M059J (cell line): ENCODE measurements at regions not wholly inside any gene's neighbourhood (a gene's known extent, or its start where the extent isn't known, plus 50 kb on each side); places are given as distances from the start of the nearest gene placed in this dataset.

Source experiments
- DNase-seq: peaks from one replicate; pipeline ENCODE4 v3.0.0-alpha.2; 2012; ENCODE audit warnings: low read depth

- DNase-seq, result no peak
Measured at GRCh38 chr2:24439971-24440340, 51.1 kb upstream of the NCOA1 start.

GRCh38 chr2:24439280-24439970 is 51.6 kb upstream of the NCOA1 start:
- no peak for DNase-seq

DNA sequence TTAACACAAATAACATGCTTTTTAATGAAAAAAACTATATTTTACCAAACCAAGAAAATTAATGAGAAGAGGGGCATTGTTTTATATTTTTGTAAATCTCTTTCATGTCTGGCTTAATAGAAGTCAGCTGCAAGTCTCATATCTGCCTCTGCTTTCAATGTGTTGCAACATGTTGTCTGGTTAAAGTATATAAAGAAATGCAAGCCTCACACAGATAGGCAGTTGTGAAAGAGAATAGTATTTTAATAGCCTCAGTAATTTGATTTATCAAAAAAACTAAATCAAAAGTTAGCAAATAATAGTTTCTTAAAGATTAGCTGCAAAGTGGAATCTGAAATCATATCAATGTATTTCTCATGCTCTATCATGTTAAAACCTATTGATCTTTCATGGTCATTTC is 52.9 kb upstream of the NCOA1 start:
- no peak for DNase-seq

GRCh38 chr2:24435391-24436316 is 55.4 kb upstream of the NCOA1 start:
- DNase-seq, result peak; percentile 31

DNA sequence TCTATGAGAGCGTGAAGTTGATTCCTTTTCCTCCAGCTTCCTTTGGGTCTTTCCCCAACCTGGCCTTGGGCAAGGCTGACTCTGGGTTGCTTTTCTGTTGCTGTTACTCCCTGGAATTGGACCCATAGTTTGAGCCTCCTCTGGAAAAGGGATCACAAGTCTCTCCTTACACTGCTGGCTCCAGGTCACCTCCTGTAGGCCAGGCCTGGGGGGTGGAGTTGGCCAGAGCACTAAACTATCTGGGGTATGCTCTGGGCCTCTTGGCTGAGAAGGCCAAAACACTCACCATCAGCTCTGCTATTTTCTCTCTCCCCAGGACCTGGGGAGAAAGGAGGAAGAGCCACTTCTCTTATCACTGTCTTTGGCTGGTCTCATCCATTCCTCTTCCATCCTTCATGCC is 56.5 kb upstream of the NCOA1 start:
- no peak for DNase-seq

DNA sequence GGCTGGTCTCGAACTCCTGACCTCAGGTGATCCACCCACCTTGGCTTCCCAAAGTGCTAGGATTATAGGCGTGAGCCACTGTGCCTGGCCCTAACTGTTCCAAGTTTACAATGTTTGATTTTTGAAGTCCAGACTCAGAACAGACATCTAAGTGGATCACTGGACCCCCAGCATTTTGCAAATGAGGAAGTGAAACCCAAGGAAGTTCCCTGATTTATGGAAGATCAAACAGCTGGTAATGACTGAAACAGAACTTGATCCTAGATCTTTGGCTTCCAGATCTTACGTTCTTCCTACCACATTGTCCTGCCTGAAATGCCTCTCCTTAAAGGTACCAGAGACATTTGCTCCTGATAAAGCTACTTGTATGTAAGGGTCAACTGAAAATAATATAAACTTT is 58.3 kb upstream of the NCOA1 start:
- DNase-seq, result no peak

GRCh38 chr2:24432121-24432520 is 58.9 kb upstream of the NCOA1 start:
- no peak for DNase-seq

- peak; percentile 66 for DNase-seq
Measured at GRCh38 chr2:24429197-24430074, 61.6 kb upstream of the NCOA1 start.

GRCh38 chr2:24424387-24424786 is 64.1 kb upstream of the ITSN2 start:
- no peak for DNase-seq

GRCh38 chr2:24423095-24423494 is 62.8 kb upstream of the ITSN2 start:
- DNase-seq, result no peak

GRCh38 chr2:24421668-24422067 is 61.3 kb upstream of the ITSN2 start:
- peak; percentile 60 for DNase-seq

- no peak for DNase-seq
Measured at GRCh38 chr2:24420373-24420772, 60.0 kb upstream of the ITSN2 start.

DNA sequence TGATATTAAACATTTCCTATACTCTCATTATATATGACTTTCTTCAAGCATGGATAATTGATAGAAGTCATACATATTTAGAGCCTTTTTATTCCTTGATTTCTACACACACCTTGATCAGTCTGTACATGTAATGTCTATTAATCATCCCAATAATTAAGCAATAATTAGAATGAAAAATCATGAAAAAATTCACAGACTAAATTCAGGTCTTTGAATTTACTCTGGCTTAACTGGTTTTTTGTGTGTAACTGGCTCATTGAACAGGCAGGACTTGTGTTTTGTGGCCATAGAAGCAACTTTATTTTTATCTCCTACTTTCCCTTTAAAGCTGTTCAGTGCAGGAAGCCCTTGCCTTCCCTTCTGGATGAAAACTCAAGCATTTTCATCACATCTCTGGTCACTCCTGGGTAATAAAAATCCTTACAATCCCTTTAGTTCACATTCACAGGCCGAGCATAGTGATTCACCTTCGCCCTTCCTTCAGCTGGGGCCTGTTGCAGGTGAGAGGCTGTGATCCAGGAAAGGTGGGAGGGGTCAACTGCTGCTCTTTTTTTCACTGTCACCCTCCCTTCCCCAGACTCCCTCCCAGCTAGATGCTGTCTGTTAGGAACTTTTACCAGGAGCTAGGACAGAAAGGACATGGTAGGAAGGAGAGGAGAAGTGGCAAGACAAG is 58.0 kb upstream of the ITSN2 start:
- DNase-seq, result no peak

- DNase-seq, result no peak
Measured at GRCh38 chr2:24412812-24413211, 52.5 kb upstream of the ITSN2 start.

- no peak for DNase-seq
Measured at GRCh38 chr2:24411488-24412151, 51.3 kb upstream of the ITSN2 start.

- no peak for DNase-seq
Measured at GRCh38 chr2:24410976-24411375, 50.6 kb upstream of the ITSN2 start.

- DNase-seq, result peak; percentile 66
Measured at GRCh38 chr2:24409700-24410556, 49.6 kb upstream of the ITSN2 start.
